ENCODE measurements at regions not wholly inside any gene's neighbourhood (a gene's known extent, or its start where the extent isn't known, plus 50 kb on each side); places are given as distances from the start of the nearest gene placed in this dataset.
"Not testable (repeated sequence)": the region's sequence is repeated elsewhere in the genome, so short reads cannot be mapped to it uniquely, and the experiment has no call there.

DNA sequence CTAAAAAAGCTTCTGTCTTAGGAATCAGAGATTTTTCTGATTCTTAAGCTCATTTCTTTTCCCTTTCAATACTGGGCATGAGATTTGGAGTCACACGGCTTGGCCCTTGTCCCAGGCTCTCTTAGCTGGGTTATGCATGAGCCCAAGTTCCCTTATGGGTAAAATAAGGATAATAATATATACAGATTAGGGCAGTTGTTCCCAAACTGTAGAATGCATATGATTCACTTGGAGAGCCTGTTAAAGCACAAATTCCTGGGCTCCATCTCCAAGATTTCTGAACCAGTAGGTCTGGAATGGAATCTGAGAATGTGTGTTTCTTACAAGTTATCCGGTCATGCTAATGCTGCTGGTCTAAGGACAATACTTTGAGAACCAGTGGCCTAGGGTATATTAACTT, 154.0 kb downstream of the REEP3 start:
- H3K27me3 Mint-ChIP-seq (ENCODE audit: low read depth) = peaks cover 15% of the 10 kb centered on the region
- H3K27ac Mint-ChIP-seq = no peak overlapping the region
- H3K4me1 Mint-ChIP-seq (ENCODE audit: low read depth) = peaks cover 6% of the 10 kb centered on the region
- H3K36me3 Mint-ChIP-seq (ENCODE audit: low read depth) = no peaks in the 10 kb centered on the region
- H3K4me3 Mint-ChIP-seq = no peak overlapping the region
- no peak for DNase-seq (ENCODE audit: low spot score)
- no peaks in the 10 kb centered on the region for H3K9me3 Mint-ChIP-seq

DNA sequence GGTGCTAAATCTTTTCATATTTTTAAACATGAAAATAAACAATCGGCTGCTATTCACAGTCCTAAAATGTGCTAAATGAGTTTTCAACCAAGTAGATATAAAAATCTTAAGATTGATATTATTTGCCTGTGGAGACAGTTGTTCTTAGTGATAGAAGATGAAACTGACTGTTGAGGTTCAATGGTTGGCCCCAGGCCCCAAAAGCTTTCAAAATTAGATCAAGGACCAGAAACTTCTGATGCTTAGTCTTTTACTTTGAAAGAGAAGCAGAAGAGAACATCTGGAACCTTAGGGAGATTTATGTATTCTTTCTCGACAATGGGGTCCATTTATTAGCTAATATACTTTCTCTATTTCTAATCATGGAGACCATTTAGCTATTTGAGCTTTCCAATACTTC, 155.8 kb downstream of the REEP3 start:
- Mint-ChIP-seq H3K27ac (no peak overlapping the region), H3K27me3 (ENCODE audit: low read depth) (peaks cover 9% of the 10 kb centered on the region), H3K36me3 (ENCODE audit: low read depth) (no peaks in the 10 kb centered on the region), H3K4me1 (ENCODE audit: low read depth) (peaks cover 11% of the 10 kb centered on the region), H3K9me3 (no peaks in the 10 kb centered on the region), H3K4me3 (no peak overlapping the region)
- DNase-seq (ENCODE audit: low spot score) = no peak

DNA sequence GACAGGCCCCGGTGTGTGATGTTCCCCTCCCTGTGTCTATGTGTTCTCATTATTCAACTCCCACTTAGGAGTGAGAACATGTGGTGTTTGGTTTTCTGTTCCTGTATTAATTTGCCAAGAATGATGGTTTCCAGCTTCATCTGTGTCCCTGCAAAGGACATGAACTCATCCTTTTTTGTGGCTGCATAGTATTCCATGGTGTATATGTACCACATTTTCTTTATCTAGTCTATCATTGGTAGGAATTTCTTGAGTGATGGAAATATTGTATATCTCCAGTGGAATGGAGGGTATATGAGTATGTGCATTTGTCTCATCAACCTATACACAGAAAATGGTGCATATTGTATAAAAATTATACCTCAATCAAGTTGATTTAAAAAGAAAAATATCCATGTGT, 159.3 kb downstream of the REEP3 start:
- not testable (repeated sequence) for H3K27ac Mint-ChIP-seq; H3K9me3 Mint-ChIP-seq; DNase-seq (ENCODE audit: low spot score); H3K4me3 Mint-ChIP-seq; H3K36me3 Mint-ChIP-seq (ENCODE audit: low read depth)
- H3K4me1 Mint-ChIP-seq (ENCODE audit: low read depth) = peaks cover 29% of the 10 kb centered on the region
- H3K27me3 Mint-ChIP-seq (ENCODE audit: low read depth) = peaks cover 16% of the 10 kb centered on the region

DNA sequence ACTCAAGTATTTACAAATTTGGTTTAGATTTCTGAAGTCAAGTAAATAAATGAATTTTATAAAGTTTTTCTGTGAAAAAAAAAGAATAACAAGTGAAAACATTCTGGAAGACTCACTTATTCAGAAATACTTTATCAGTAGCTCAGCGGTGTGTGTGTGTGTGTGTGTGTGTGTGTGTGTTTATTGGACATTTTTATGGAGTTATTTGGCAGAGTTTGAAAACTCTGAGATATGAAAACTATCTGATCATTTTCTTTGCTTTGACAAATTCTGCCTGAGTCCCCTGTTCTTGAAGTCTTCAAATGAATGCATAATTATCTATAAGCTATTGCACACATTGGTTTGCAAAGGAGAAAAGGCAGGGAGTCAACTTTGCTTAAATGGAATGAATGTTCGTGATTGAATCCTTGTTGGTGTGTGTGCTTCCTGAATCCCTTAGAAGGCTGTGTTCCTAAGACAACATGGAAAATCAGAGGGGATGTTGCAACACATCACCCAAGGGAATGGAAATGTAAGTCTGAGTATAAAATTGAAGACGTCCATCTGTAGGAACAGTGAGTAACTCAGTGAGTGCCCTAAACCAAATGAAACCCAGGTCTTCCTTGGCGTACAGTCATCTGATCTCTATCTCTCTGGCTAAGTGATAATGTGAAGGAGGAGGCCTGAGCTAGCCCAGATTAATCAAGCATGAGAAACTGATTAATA, 160.9 kb downstream of the REEP3 start:
- Mint-ChIP-seq H3K9me3 (no peaks in the 10 kb centered on the region), H3K4me1 (ENCODE audit: low read depth) (peaks cover 25% of the 10 kb centered on the region), H3K36me3 (ENCODE audit: low read depth) (no peaks in the 10 kb centered on the region), H3K27me3 (ENCODE audit: low read depth) (peaks cover 24% of the 10 kb centered on the region), H3K4me3 (peak overlapping the region; percentile 14), H3K27ac (peak overlapping the region; percentile 17)
- no peak for DNase-seq (ENCODE audit: low spot score)

DNA sequence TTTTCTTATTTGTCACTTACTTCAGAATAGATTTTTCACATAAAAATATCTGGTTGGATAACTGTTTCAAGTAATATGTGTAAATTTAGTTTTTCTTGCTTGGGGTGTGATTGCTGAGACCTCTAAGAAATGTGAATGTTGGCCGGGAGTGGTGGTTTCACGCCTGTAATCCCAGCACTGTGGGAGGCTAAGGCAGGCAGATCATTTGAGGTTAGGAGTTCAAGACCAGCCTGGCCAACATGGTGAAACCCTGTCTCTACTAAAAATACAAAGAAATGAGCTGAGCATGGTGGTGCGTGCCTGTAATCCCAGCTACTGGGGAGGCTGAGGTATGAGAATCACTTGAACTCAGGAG, 161.5 kb downstream of the REEP3 start:
- H3K36me3 Mint-ChIP-seq (ENCODE audit: low read depth); H3K9me3 Mint-ChIP-seq; H3K27ac Mint-ChIP-seq; DNase-seq (ENCODE audit: low spot score): not testable (repeated sequence)
- H3K4me3 Mint-ChIP-seq = peak overlapping the region; percentile 47
- H3K4me1 Mint-ChIP-seq (ENCODE audit: low read depth) = peaks cover 23% of the 10 kb centered on the region
- H3K27me3 Mint-ChIP-seq (ENCODE audit: low read depth) = peaks cover 28% of the 10 kb centered on the region

DNA sequence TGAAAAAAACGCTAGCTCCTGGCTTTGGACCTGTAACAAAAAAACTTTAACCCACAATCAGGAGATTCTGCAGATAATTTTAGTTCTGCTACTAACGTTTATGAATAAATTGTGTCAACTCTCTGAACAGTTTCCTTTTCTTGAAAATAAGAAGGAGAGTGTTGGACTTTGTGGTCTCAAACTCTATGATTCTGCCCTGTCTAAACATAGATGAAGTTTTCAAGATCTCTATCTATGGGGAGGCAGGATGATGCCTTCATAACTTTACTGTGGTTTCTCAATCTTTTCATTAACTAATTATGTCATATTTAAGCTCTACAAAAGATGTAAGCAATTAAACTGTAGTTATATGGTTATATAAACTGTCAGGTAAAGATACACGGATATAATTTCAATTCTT, 162.0 kb downstream of the REEP3 start:
- DNase-seq (ENCODE audit: low spot score) = no peak
- peaks cover 32% of the 10 kb centered on the region for H3K27me3 Mint-ChIP-seq (ENCODE audit: low read depth)
- H3K27ac Mint-ChIP-seq = no peak overlapping the region
- no peaks in the 10 kb centered on the region for H3K36me3 Mint-ChIP-seq (ENCODE audit: low read depth)
- H3K9me3 Mint-ChIP-seq = no peaks in the 10 kb centered on the region
- no peak overlapping the region for H3K4me3 Mint-ChIP-seq
- H3K4me1 Mint-ChIP-seq (ENCODE audit: low read depth) = peaks cover 23% of the 10 kb centered on the region

DNA sequence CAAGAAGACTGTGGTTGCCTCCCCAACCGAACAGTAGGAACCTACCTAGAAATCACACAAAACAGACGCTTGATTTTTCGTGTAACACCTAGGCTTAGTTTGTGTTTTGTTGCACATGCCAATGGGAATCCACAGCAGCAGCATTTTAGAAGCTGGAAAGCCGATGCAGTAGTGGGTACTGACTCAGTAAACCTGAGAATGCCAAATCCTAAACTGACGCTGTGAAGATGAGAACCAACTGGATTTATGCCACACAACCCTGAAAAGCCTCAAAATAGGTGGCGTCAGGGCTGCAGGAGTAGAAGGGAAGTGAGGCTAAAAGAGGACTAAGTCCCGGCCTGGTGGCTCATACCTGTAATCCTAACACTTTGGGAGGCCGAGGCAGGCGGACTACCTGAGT, 162.5 kb downstream of the REEP3 start:
- DNase-seq (ENCODE audit: low spot score) = no peak
- H3K27ac Mint-ChIP-seq = peak overlapping the region; percentile 37
- H3K27me3 Mint-ChIP-seq (ENCODE audit: low read depth) = peaks cover 32% of the 10 kb centered on the region
- H3K4me3 Mint-ChIP-seq = no peak overlapping the region
- H3K9me3 Mint-ChIP-seq = no peaks in the 10 kb centered on the region
- peaks cover 23% of the 10 kb centered on the region for H3K4me1 Mint-ChIP-seq (ENCODE audit: low read depth)
- no peaks in the 10 kb centered on the region for H3K36me3 Mint-ChIP-seq (ENCODE audit: low read depth)

DNA sequence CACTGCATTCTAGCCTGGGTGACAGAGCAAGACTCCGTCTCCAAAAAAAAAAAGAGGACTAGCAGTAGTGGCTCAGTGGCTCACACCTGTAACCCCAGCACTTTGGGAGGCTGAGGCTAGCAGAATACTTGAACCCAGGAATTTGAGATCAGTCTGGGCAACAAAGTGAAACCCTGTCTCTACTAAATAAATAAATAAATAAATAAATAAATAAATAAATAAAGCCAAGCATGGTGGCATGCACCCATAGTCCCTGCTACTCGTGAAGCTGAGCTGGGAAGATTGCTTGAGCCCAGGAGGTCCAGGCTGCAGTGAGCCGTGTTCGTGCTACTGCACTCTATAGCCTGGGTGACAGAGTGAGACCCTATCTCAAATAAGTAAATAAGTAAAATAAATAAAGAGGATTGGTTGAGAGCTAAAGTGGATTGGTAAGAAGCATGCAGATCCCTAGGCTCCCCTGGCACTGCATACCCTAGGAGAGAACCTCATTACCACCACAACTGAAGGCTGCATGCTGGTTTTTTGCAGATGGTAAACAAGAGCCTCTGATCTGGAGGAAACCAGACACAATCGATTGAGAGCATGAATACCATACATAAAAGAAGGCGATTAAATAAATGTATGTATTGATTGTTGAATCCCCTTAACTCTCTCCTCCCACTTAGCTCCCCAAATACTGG, 163.2 kb downstream of the REEP3 start:
- Mint-ChIP-seq H3K27ac (no peak overlapping the region), H3K9me3 (no peaks in the 10 kb centered on the region), H3K36me3 (ENCODE audit: low read depth) (no peaks in the 10 kb centered on the region), H3K4me3 (no peak overlapping the region), H3K27me3 (ENCODE audit: low read depth) (peaks cover 35% of the 10 kb centered on the region), H3K4me1 (ENCODE audit: low read depth) (peaks cover 23% of the 10 kb centered on the region)
- no peak for DNase-seq (ENCODE audit: low spot score)

DNA sequence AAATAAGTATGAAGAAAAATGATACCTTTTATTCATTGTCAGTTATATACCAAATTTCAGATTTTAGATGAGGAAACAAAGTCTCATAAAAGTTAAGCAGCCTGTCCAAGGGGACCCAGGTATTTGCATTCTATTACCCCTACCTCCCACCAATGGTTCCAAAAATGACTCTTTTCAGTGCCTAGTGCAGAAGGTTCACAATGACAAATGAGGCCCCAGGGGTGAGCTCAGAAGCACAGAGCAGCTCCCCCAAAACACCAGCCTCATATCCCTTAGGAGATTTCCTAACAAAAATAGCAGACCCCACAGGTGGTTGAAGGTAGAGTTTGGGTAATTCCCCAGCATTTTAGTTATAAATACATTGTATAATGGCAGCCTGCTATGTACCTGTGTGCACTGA, 168.6 kb downstream of the REEP3 start:
- DNase-seq (ENCODE audit: low spot score) = no peak
- H3K27me3 Mint-ChIP-seq (ENCODE audit: low read depth) = peaks cover 30% of the 10 kb centered on the region
- peaks cover 4% of the 10 kb centered on the region for H3K4me1 Mint-ChIP-seq (ENCODE audit: low read depth)
- H3K27ac Mint-ChIP-seq = no peak overlapping the region
- no peak overlapping the region for H3K4me3 Mint-ChIP-seq
- no peaks in the 10 kb centered on the region for H3K9me3 Mint-ChIP-seq
- H3K36me3 Mint-ChIP-seq (ENCODE audit: low read depth) = no peaks in the 10 kb centered on the region

DNA sequence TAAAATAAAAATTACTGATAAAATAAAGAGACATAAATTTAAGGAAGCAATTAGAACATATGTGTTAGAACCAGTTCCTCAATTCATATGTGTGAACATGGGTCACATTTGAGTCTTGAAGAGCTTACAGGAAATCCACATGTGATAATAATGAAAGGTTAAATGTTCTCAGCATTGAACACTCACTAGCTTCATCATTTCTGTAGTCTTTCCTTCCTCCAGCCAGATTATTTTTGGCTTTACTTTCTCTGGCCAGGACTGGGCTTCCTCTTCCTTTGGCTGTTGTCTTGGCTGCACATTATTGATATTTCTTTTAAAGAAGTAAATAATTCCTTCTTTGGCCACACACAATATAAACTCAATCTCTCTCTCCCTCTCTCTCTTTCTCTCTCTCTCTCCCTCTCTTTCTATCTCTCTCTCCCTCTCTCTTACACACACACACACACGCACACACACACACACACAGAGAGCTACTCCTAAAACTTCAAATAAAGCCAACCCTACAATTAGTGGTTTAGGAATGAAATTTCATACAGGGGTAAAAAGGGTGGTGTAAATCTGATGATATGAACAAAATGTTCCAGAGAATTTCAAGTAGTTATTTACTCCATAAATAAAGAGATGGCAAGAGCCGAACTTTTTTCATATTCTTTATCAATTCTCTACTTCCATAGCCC, 171.2 kb downstream of the REEP3 start:
- Mint-ChIP-seq H3K4me1 (ENCODE audit: low read depth) (peaks cover 3% of the 10 kb centered on the region), H3K27me3 (ENCODE audit: low read depth) (peaks cover 12% of the 10 kb centered on the region), H3K4me3 (no peak overlapping the region), H3K27ac (no peak overlapping the region), H3K36me3 (ENCODE audit: low read depth) (no peaks in the 10 kb centered on the region), H3K9me3 (no peaks in the 10 kb centered on the region)
- no peak for DNase-seq (ENCODE audit: low spot score)

DNA sequence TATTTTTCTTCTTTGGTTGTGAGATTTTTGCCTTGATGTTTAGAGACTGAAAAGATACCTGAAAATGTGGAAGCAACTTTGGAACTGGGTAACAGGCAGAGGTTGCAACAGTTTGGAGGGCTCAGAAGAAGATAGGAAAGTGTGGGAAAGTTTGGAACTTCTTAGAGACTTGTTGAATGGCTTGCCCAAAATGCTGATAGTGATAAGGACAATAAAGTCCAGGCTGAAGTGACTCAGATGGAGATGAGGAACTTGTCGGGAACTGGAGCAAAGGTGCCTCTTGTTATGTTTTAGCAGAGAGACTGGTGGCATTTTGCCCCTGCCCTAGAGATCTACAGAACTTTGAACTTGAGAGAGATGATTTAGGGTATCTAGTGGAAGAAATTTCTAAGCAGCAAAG, 171.8 kb downstream of the REEP3 start:
- H3K36me3 Mint-ChIP-seq (ENCODE audit: low read depth); H3K4me1 Mint-ChIP-seq (ENCODE audit: low read depth); H3K27ac Mint-ChIP-seq; H3K27me3 Mint-ChIP-seq (ENCODE audit: low read depth); H3K9me3 Mint-ChIP-seq; DNase-seq (ENCODE audit: low spot score); H3K4me3 Mint-ChIP-seq: not testable (repeated sequence)

DNA sequence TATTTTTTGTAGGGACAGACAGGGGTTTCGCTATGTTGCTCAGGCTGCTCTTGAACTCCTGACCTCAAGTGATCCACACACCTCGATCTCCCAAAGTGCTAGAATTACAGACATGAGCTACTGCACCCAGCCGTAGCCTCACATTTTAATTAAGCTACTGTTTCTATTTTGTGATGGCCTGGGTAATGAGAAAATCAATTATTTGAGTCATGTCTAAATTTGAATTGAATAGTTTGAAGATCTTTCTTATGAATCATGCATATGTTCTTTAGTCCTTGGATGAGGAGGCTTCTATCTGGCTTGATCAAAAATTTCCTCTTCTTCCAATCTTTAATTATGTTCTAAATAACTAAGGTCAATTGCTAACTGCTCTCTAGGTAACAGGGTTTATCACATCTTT, 175.0 kb downstream of the REEP3 start:
- no peak overlapping the region for H3K4me3 Mint-ChIP-seq
- no peaks in the 10 kb centered on the region for H3K9me3 Mint-ChIP-seq

DNA sequence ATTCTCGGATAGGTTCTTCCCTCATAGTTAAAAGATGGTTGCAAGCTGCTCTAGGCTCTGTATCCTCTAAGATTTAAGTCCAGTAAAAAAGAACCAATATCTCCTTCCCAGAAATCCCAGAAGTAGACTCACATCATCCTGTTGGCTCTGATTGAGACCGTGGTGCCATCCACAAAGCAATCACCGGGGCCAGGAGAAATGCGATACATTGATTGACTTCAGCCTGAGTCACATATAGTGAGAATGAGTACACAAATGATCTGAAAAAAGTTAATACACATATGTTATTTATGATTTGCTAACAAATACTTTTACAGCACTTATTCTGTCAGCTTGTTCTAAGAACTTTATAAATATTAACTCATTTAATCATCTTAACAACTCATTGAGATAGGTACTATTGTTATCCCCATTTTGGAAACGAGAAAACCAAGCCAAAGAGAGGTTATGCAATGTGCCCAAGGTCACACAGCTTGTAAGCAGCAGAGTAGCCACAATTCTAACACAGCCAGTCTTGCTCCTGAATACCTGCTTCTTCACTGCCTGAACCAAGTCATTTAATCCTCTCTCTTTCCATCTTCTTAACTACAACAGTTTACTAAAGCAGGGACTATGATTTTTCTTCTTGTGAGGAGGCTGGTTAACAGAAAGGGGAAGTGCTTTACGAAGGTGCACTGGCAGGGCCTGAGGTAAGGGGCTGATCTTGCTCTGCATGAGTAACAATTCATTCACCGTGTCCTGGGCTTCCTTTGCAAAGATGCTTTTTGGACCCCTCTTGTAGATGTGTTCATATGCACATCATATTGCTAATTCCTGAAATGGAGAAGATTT, 177.0 kb downstream of the REEP3 start:
- Mint-ChIP-seq H3K27ac (no peak overlapping the region), H3K9me3 (no peaks in the 10 kb centered on the region), H3K4me1 (ENCODE audit: low read depth) (peaks cover 6% of the 10 kb centered on the region), H3K27me3 (ENCODE audit: low read depth) (peaks cover 4% of the 10 kb centered on the region), H3K36me3 (ENCODE audit: low read depth) (no peaks in the 10 kb centered on the region), H3K4me3 (no peak overlapping the region)
- DNase-seq (ENCODE audit: low spot score) = no peak

More for the DNA sequence above, 175.0 kb downstream of the REEP3 start:
- Mint-ChIP-seq H3K4me1 (ENCODE audit: low read depth) (peaks cover 9% of the 10 kb centered on the region), H3K36me3 (ENCODE audit: low read depth) (no peaks in the 10 kb centered on the region), H3K27ac (no peak overlapping the region), H3K27me3 (ENCODE audit: low read depth) (peaks cover 6% of the 10 kb centered on the region)
- DNase-seq (ENCODE audit: low spot score) = no peak

DNA sequence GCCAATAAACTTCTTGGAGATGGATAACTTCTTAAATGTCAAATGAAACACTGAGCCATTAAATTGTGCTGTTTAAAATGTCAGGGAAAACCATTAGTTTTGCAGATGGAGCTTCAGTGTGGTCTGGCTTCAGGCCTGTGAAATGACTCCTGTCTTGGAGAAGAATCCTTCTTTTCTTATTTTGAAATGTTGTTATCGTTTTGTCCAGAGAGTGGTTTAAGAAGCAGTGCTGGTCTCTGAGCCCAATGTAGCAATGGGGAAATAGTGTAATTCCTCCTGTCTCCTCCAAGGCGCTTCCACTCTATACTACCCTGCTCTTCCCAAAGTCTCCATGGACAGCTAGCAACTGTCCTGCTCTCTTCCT, 177.6 kb downstream of the REEP3 start:
- no peaks in the 10 kb centered on the region for H3K36me3 Mint-ChIP-seq (ENCODE audit: low read depth)
- no peak overlapping the region for H3K27ac Mint-ChIP-seq
- peaks cover 6% of the 10 kb centered on the region for H3K4me1 Mint-ChIP-seq (ENCODE audit: low read depth)
- H3K9me3 Mint-ChIP-seq = no peaks in the 10 kb centered on the region
- H3K4me3 Mint-ChIP-seq = no peak overlapping the region
- H3K27me3 Mint-ChIP-seq (ENCODE audit: low read depth) = peaks cover 4% of the 10 kb centered on the region
- no peak for DNase-seq (ENCODE audit: low spot score)

Measured in T-helper 2 cell treated with Interferon-gamma antibody and Interleukin-4, amounts not matched to agents 5 μg/mL and 100 μg/mL, for 36 hours (primary cell).